Left lung (tissue), 4 donors: ENCODE measurements at regions not wholly inside any gene's neighbourhood (a gene's known extent, or its start where the extent isn't known, plus 50 kb on each side); places are given as distances from the start of the nearest gene placed in this dataset.
A peak's percentile ranks its signal among the peaks of the same experiment; 100 is the strongest.
"Not testable (repeated sequence)": the region's sequence is repeated elsewhere in the genome, so short reads cannot be mapped to it uniquely, and the experiment has no call there.

Experiments
- ATAC-seq: fragments of 200-7000 bp; cut with Tn5 transposase; one replicate; pipeline ENCODE4 v1.9.1; 2020; ENCODE audit warnings: moderate library complexity
- DNase-seq, 4 donors: peaks; one replicate each; pipeline ENCODE4 v3.0.0-alpha.2; 2013 to 2020
- H3K27ac ChIP-seq, 2 donors: fragments of 200-600 bp; sonication (generic) in 1 of 2; one replicate each; pipeline versions ENCODE4 v1.5.0 to v1.8.0; 2020 to 2021
- H3K27me3 ChIP-seq, 2 donors: fragments of 200-600 bp; sonication (generic) in 1 of 2; one replicate each; pipeline versions ENCODE4 v1.5.0 to v1.8.0; 2020 to 2021
- H3K36me3 ChIP-seq, 2 donors: fragments of 200-600 bp; sonication (generic) in 1 of 2; one replicate each; pipeline versions ENCODE4 v1.5.0 to v1.8.0; 2020 to 2021
- H3K4me1 ChIP-seq, 2 donors: fragments of 200-600 bp; one replicate each; pipeline ENCODE4 v1.8.0; 2021
- H3K4me3 ChIP-seq, 2 donors: fragments of 200-600 bp; sonication (generic) in 1 of 2; one replicate each; pipeline versions ENCODE4 v1.5.0 to v1.8.0; 2020 to 2021; ENCODE audit warnings: mild to moderate bottlenecking in 1 of 2
- H3K9me3 ChIP-seq, 2 donors: fragments of 200-600 bp; sonication (generic) in 1 of 2; one replicate each; pipeline versions ENCODE4 v1.5.0 to v1.8.0; 2020 to 2021
- intact Hi-C, 2 donors: fragments of 100-400 bp; cut with DNase I; formaldehyde crosslinking; loops; one replicate each; pipeline versions ENCODE4 v1.11.2 to v1.14.2; 2022
- donor health status: DM: no; HTN: yes; CAD: no.
- donor health status: DM: no; HTN: no; CAD: no.

DNA sequence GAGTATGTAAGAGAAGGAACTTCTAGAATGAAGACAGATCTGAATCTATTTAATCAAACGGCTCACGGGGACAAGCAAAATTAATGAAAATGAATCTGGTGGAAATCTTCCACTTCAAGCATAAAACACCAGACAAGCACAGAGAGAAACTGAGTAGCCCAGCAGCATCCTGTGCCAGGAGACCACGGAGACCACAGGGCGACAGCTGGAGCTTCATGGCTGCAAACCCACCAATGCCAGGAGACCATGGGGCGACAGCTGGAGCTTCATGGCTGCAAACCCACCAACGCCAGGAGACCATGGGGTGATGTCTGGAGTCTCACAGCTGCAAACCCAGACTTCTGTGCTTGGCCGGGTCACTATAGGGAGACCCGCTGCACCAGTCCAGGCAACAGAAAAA, 5442.0 kb upstream of the TPTE start:
- H3K9me3 ChIP-seq, DNase-seq, H3K4me1 ChIP-seq, ATAC-seq, H3K27me3 ChIP-seq, H3K36me3 ChIP-seq, H3K4me3 ChIP-seq, H3K27ac ChIP-seq, intact Hi-C loops: not testable (repeated sequence)

DNA sequence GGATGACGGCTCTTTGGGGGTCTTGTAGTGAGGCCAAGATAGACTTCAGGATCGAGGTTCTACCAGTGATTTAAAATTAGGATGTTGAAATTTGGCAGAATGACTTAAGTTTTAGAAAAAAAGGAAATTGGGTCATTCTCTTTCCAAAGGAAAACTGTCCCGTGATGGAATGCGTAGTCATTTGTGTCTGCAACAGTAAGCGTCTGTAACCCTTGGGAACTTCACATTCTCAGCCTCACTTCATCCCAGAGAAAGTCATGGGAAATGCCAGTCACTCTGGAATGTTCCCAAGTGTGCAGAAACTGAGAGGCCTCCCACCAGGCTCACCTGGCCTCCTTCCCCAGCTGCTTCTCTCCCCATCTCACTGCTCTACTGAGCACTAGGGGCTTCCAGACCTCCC, 5441.4 kb upstream of the TPTE start:
- H3K36me3 ChIP-seq, DNase-seq, intact Hi-C loops, H3K4me1 ChIP-seq, H3K4me3 ChIP-seq, H3K27me3 ChIP-seq, H3K27ac ChIP-seq, H3K9me3 ChIP-seq: not testable (repeated sequence)
- ATAC-seq, result peak; percentile 63

DNA sequence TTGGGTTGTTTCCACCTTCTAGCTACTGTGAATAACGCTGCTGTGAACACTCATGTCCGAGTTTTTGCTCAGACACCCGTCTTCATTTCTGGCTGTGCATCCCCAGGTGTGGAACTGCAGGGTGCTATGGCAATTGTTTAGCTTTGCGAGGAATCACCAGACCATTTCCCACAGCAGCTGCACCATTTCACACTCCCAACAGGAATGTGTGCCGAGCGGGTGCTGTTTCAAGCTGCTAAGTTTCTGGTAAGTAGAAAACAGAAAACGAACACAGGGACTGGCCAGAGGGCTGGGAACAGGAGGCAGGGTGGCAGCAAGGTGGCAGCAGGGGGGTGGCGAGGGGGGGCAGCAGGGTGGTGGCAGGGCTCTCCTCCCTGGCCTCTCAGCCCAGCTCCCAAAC, 5437.1 kb upstream of the TPTE start:
- H3K4me3 ChIP-seq, intact Hi-C loops, ATAC-seq: not testable (repeated sequence)

GRCh38 chr21:5085456-5085855, 5435.9 kb upstream of the TPTE start:
- intact Hi-C loops, H3K27ac ChIP-seq, H3K4me1 ChIP-seq, H3K9me3 ChIP-seq, H3K27me3 ChIP-seq, H3K36me3 ChIP-seq, H3K4me3 ChIP-seq, ATAC-seq: not testable (repeated sequence)
- DNase-seq, result peak in 2 of 4 donors; percentile 5 to 16

More for the DNA sequence above, 5437.1 kb upstream of the TPTE start:
- not testable (repeated sequence) for H3K4me1 ChIP-seq, H3K9me3 ChIP-seq, H3K27me3 ChIP-seq, H3K27ac ChIP-seq, H3K36me3 ChIP-seq
- peak in 1 of 4 donors; percentile 17 for DNase-seq

DNA sequence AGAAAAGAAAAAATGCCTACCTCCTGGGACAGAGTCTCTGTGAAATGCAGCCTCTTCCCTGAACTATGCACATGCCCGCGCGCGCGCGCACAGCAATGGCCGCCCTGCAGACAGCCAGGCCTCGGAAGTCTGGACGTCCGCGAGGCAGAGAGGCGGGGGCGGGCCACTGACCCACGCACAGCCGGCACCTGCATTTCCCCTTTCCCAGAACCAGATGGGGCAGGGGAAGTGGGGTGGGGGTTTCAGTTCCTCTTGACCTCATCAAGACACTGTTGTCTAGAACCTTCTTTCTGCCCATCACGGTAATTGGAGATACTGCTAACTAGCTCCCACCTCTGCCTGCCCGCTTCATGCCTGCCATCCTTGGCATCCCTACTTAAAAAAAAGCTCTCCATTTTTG, 5435.0 kb upstream of the TPTE start:
- peak; percentile 69 for ATAC-seq
- H3K27ac ChIP-seq, intact Hi-C loops, H3K4me3 ChIP-seq, H3K4me1 ChIP-seq, H3K9me3 ChIP-seq, H3K27me3 ChIP-seq, H3K36me3 ChIP-seq: not testable (repeated sequence)
- DNase-seq, result peak in 2 of 4 donors; percentile 67 to 76

- H3K4me1 ChIP-seq, H3K36me3 ChIP-seq, DNase-seq, H3K27me3 ChIP-seq, intact Hi-C loops, H3K4me3 ChIP-seq, H3K9me3 ChIP-seq, H3K27ac ChIP-seq: not testable (repeated sequence)
- ATAC-seq, result peak; percentile 62
These were observed 5432.6 kb upstream of the TPTE start for GRCh38 chr21:5088820-5089219.

- H3K9me3 ChIP-seq, intact Hi-C loops, H3K27ac ChIP-seq, DNase-seq, H3K4me3 ChIP-seq, H3K4me1 ChIP-seq, H3K27me3 ChIP-seq, H3K36me3 ChIP-seq: not testable (repeated sequence)
- ATAC-seq, result peak; percentile 9
These were observed 5431.8 kb upstream of the TPTE start for GRCh38 chr21:5089399-5090089.

- H3K27me3 ChIP-seq, intact Hi-C loops, H3K36me3 ChIP-seq, H3K4me1 ChIP-seq, H3K9me3 ChIP-seq, H3K27ac ChIP-seq, H3K4me3 ChIP-seq: not testable (repeated sequence)
- ATAC-seq (peak; percentile 11), DNase-seq (peak in 1 of 4 donors; percentile 47)
These were observed 5431.0 kb upstream of the TPTE start for GRCh38 chr21:5090132-5091079.

GRCh38 chr21:5091274-5091673, 5430.1 kb upstream of the TPTE start:
- H3K27me3 ChIP-seq, ATAC-seq, H3K36me3 ChIP-seq, intact Hi-C loops, DNase-seq, H3K27ac ChIP-seq, H3K9me3 ChIP-seq, H3K4me1 ChIP-seq, H3K4me3 ChIP-seq: not testable (repeated sequence)

DNA sequence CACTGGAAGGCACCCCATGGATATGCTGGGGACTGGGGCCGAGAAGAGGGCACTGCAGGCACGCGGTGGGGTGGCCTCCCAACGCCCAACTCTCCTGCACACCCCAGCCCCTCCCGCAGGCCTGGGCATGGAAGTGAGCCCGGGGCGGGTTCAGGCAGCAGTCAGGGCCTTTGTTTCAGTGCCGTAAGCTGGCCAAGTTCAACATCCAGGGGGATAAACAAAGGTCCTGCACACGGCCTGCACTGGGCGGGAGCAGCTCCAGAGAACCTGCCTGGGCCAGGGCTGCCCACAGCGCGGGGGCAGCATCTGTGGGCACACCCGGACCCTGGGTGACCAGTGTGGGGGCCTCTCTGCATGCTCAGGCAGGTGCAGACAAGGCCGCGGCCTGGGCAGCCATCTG, 5425.8 kb upstream of the TPTE start:
- ATAC-seq (peak; percentile 23), DNase-seq (peak in 1 of 4 donors; percentile 15)
- H3K27me3 ChIP-seq, intact Hi-C loops, H3K36me3 ChIP-seq, H3K9me3 ChIP-seq, H3K27ac ChIP-seq, H3K4me3 ChIP-seq, H3K4me1 ChIP-seq: not testable (repeated sequence)

DNA sequence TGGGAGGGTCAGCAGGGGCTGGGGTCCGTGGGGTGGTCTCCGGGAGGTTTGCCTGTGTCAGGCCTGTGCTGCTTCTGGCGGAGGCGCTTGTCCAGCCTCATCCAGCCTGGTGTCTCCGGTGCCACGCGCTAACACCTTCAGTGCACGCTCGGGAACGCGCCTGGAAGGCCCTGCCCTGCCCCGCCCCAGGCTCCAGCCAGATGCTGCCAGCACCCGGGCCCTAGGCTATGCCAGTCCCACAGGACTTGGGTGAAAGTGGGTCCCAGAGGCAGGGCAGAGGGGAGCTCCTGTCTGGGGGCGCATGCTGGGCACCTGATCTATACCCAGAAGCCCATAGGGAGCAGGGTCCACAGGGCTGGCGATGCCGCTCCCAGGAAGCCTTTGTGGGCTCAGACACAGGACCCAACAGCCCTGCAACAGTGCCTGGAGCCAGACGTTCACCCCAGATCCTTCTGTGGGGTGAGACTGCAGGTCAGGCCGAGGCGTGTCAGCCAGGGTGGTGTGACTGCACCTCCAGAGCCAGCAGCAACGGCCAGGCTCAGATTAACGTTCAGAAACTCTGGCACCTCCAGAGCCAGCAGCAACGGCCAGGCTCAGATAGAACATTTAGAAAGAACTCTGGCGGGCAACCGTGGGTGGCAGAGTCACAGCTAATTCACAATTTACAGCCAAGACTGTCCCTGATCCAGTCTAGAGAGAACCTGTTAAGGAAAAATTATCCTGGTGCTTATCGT, 5423.2 kb upstream of the TPTE start:
- DNase-seq, result peak in 2 of 4 donors; percentile 22 to 37
- H3K9me3 ChIP-seq, H3K27me3 ChIP-seq, ATAC-seq, H3K4me1 ChIP-seq, H3K4me3 ChIP-seq, H3K27ac ChIP-seq, H3K36me3 ChIP-seq, intact Hi-C loops: not testable (repeated sequence)

DNA sequence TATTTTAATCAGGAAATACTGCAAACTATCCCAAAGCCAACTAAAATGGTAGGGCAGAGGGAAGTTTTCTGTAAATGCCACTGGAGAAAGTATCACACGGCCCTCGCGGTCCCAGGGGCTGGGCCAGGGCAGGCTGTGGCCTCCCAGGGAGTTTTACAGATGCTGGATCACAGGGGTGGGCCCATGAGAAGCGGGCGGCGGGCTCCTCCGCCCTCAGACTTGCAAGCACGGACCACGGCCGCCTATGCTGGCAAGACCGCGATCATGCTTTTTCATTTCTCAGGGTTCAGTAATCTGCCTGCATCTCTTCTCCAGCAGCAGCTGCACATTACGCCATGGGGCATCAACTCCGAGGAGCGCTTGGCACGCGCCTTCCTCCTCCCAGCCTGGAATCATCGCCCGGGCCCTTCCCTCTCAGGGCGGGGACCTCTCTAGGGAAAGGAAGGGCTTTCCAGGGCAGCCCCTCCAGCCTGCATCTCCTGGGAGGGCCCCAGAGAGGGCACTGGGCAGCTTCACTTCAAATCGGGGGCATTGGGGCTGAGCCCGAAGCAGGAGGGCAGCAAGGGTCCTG, 5420.7 kb upstream of the TPTE start:
- DNase-seq, H3K36me3 ChIP-seq, H3K27me3 ChIP-seq, H3K4me3 ChIP-seq, H3K9me3 ChIP-seq, intact Hi-C loops, H3K4me1 ChIP-seq, H3K27ac ChIP-seq: not testable (repeated sequence)
- peak; percentile 14 for ATAC-seq

- H3K36me3 ChIP-seq, H3K9me3 ChIP-seq, H3K27ac ChIP-seq, H3K27me3 ChIP-seq, H3K4me1 ChIP-seq, H3K4me3 ChIP-seq, intact Hi-C loops: not testable (repeated sequence)
- DNase-seq (peak in 3 of 4 donors; percentile 7 to 78 (median 49)), ATAC-seq (peak; percentile 56)
These were observed 5419.6 kb upstream of the TPTE start for GRCh38 chr21:5101749-5102148.
